HG02610 (cell line): ENCODE measurements at regions not wholly inside any gene's neighbourhood (a gene's known extent, or its start where the extent isn't known, plus 50 kb on each side); places are given as distances from the start of the nearest gene placed in this dataset.
A peak's percentile ranks its signal among the peaks of the same experiment; 100 is the strongest.

Experiments
- ATAC-seq: cut with Tn5 transposase; IDR thresholded peaks from one replicate; pipeline ENCODE4 v1.9.1; 2021; ENCODE audit warnings: mild to moderate bottlenecking, moderate library complexity; ENCODE audit not compliant: unreplicated experiment

- ATAC-seq = no peak
These were observed 314.4 kb downstream of the GRB14 start for GRCh38 chr2:164306872-164307271.

- ATAC-seq = no peak
These were observed 318.5 kb downstream of the GRB14 start for GRCh38 chr2:164302786-164303185.

GRCh38 chr2:164288235-164288634, 333.0 kb downstream of the GRB14 start:
- no peak for ATAC-seq

GRCh38 chr2:164287056-164287455, 334.2 kb downstream of the GRB14 start:
- ATAC-seq = no peak

- no peak for ATAC-seq
These were observed 335.7 kb downstream of the GRB14 start for GRCh38 chr2:164285576-164285975.

- ATAC-seq = no peak
These were observed 339.4 kb downstream of the GRB14 start for GRCh38 chr2:164281896-164282295.

- ATAC-seq = no peak
These were observed 345.6 kb downstream of the GRB14 start for GRCh38 chr2:164275659-164276058.

GRCh38 chr2:164260506-164260905, 360.8 kb downstream of the GRB14 start:
- ATAC-seq = no peak

GRCh38 chr2:164257742-164258141, 363.5 kb downstream of the GRB14 start:
- ATAC-seq = no peak

- ATAC-seq = peak; percentile 97
These were observed 368.6 kb downstream of the GRB14 start for GRCh38 chr2:164252568-164253287.

GRCh38 chr2:164243315-164243714, 378.0 kb downstream of the GRB14 start:
- ATAC-seq = no peak

- no peak for ATAC-seq
These were observed 378.9 kb downstream of the GRB14 start for GRCh38 chr2:164242409-164242808.

GRCh38 chr2:164234074-164234473, 387.2 kb downstream of the GRB14 start:
- no peak for ATAC-seq

GRCh38 chr2:164224007-164224406, 397.3 kb downstream of the GRB14 start:
- ATAC-seq = no peak

GRCh38 chr2:164221473-164221872, 399.8 kb downstream of the GRB14 start:
- ATAC-seq = no peak

GRCh38 chr2:164220265-164220664, 401.0 kb downstream of the GRB14 start:
- no peak for ATAC-seq

GRCh38 chr2:164213916-164214315, 407.4 kb downstream of the GRB14 start:
- no peak for ATAC-seq

GRCh38 chr2:164205347-164205746, 415.9 kb downstream of the GRB14 start:
- no peak for ATAC-seq

GRCh38 chr2:164203131-164203530, 418.2 kb downstream of the GRB14 start:
- no peak for ATAC-seq

- ATAC-seq = no peak
These were observed 423.0 kb downstream of the GRB14 start for GRCh38 chr2:164198256-164198655.

GRCh38 chr2:164190700-164191099, 430.6 kb downstream of the GRB14 start:
- ATAC-seq = no peak

GRCh38 chr2:164189851-164190250, 431.4 kb downstream of the GRB14 start:
- ATAC-seq = no peak

GRCh38 chr2:164187121-164187520, 434.2 kb downstream of the GRB14 start:
- ATAC-seq = no peak
